ENCODE measurements at regions not wholly inside any gene's neighbourhood (a gene's known extent, or its start where the extent isn't known, plus 50 kb on each side); places are given as distances from the start of the nearest gene placed in this dataset.

DNA sequence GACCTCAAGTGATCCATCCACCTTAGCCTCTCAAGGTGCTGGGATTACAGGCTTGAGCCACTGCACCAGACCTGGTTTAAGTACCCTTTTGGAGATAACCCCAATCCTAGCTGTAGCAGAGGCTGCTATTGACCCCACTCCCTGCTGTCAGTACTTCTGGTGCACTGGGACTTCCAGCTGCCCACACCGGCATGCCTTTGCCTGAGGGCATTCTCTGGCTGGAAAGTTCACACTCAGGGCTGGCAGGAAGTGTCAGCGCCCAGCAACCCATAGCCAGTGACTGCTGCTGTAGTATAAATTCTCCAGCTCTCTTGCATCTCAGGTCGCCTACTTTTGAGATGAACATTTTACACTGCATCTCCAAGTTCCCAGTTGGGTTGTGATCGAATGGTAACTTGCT lies 75.3 kb downstream of the UTRN start:
- Histone ChIP-seq H2AFZ (no peak overlapping the region), H3K4me1 (ENCODE audit: insufficient read depth) (peaks cover 6% of the 10 kb centered on the region; the same call in 1 of the 2 replicates), H3K36me3 (ENCODE audit: insufficient read depth) (no peaks in the 10 kb centered on the region), H3K9me2 (ENCODE audit: insufficient read depth) (no peaks in the 10 kb centered on the region), H3K79me2 (replicated peaks; ENCODE audit: insufficient read depth) (peaks cover 46% of the 10 kb centered on the region), H3K4me2 (no peak overlapping the region), H3K27ac (ENCODE audit: low read depth) (no peak overlapping the region), H3K4me3 (no peak overlapping the region), H3K27me3 (ENCODE audit: insufficient read depth) (no peaks in the 10 kb centered on the region), H3F3A (replicated peaks; ENCODE audit: low read depth) (no peaks in the 10 kb centered on the region), H4K20me1 (replicated peaks; ENCODE audit: insufficient read depth) (no peaks in the 10 kb centered on the region; the same call in 1 of the 2 replicates)
- TF ChIP-seq, protein P1, sequence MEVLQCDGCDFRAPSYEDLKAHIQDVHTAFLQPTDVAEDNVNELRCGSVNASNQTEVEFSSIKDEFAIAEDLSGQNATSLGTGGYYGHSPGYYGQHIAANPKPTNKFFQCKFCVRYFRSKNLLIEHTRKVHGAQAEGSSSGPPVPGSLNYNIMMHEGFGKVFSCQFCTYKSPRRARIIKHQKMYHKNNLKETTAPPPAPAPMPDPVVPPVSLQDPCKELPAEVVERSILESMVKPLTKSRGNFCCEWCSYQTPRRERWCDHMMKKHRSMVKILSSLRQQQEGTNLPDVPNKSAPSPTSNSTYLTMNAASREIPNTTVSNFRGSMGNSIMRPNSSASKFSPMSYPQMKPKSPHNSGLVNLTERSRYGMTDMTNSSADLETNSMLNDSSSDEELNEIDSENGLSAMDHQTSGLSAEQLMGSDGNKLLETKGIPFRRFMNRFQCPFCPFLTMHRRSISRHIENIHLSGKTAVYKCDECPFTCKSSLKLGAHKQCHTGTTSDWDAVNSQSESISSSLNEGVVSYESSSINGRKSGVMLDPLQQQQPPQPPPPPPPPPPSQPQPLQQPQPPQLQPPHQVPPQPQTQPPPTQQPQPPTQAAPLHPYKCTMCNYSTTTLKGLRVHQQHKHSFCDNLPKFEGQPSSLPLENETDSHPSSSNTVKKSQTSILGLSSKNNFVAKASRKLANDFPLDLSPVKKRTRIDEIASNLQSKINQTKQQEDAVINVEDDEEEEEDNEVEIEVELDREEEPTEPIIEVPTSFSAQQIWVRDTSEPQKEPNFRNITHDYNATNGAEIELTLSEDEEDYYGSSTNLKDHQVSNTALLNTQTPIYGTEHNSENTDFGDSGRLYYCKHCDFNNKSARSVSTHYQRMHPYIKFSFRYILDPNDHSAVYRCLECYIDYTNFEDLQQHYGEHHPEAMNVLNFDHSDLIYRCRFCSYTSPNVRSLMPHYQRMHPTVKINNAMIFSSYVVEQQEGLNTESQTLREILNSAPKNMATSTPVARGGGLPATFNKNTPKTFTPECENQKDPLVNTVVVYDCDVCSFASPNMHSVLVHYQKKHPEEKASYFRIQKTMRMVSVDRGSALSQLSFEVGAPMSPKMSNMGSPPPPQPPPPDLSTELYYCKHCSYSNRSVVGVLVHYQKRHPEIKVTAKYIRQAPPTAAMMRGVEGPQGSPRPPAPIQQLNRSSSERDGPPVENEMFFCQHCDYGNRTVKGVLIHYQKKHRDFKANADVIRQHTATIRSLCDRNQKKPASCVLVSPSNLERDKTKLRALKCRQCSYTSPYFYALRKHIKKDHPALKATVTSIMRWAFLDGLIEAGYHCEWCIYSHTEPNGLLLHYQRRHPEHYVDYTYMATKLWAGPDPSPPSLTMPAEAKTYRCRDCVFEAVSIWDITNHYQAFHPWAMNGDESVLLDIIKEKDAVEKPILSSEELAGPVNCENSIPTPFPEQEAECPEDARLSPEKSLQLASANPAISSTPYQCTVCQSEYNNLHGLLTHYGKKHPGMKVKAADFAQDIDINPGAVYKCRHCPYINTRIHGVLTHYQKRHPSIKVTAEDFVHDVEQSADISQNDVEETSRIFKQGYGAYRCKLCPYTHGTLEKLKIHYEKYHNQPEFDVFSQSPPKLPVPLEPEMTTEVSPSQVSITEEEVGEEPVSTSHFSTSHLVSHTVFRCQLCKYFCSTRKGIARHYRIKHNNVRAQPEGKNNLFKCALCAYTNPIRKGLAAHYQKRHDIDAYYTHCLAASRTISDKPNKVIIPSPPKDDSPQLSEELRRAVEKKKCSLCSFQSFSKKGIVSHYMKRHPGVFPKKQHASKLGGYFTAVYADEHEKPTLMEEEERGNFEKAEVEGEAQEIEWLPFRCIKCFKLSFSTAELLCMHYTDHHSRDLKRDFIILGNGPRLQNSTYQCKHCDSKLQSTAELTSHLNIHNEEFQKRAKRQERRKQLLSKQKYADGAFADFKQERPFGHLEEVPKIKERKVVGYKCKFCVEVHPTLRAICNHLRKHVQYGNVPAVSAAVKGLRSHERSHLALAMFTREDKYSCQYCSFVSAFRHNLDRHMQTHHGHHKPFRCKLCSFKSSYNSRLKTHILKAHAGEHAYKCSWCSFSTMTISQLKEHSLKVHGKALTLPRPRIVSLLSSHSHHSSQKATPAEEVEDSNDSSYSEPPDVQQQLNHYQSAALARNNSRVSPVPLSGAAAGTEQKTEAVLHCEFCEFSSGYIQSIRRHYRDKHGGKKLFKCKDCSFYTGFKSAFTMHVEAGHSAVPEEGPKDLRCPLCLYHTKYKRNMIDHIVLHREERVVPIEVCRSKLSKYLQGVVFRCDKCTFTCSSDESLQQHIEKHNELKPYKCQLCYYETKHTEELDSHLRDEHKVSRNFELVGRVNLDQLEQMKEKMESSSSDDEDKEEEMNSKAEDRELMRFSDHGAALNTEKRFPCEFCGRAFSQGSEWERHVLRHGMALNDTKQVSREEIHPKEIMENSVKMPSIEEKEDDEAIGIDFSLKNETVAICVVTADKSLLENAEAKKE (CRISPR knock-in tag; IDR thresholded peaks at IDR 0.05), result no peak
- TF ChIP-seq POLR2AphosphoS5 (IDR thresholded peaks at IDR 0.05; ENCODE audit: low read depth), result no peak
- no peak for TF ChIP-seq ZNF114 (CRISPR knock-in tag; IDR thresholded peaks at IDR 0.05)
- ATAC-seq (peak; percentile 35; the same call in 2 of the 3 replicates), DNase-seq (ENCODE audit: low spot score) (no peak)
- H3K4me1 Mint-ChIP-seq, result peaks cover 15% of the 10 kb centered on the region
- no peaks in the 10 kb centered on the region for H3K36me3 Mint-ChIP-seq (ENCODE audit: low read depth)
- no peak overlapping the region for H3K27ac Mint-ChIP-seq
- H3K27me3 Mint-ChIP-seq (ENCODE audit: insufficient read depth, low read depth, poor library complexity), result peaks cover 3% of the 10 kb centered on the region
- H3K9me3 Mint-ChIP-seq, result no peaks in the 10 kb centered on the region
- H3K4me3 Mint-ChIP-seq, result no peak overlapping the region

DNA sequence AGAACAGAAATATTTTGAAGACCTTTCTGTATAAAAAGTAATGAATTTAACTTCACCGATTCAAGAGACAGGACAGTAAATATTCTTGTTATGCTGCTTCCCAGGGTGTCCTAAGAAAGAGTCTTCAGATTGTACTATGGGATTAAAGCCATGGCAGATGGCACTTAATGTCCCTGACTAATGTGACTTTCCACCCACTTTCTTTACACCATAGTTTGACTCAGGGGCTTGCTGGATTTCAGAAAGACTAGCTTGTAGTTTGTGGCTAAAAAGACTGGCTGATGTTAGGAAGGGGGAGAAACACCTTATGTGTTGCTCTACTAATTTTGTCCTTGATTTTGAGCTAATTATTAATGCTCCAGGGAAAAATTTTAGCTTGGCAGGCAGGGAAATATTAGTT lies 75.9 kb downstream of the UTRN start:
- Mint-ChIP-seq H3K9me3 (no peaks in the 10 kb centered on the region), H3K27me3 (ENCODE audit: insufficient read depth, low read depth, poor library complexity) (peaks cover 3% of the 10 kb centered on the region), H3K4me3 (no peak overlapping the region), H3K36me3 (ENCODE audit: low read depth) (no peaks in the 10 kb centered on the region), H3K4me1 (peaks cover 15% of the 10 kb centered on the region), H3K27ac (no peak overlapping the region)
- H3K36me3 ChIP-seq (ENCODE audit: insufficient read depth), result no peaks in the 10 kb centered on the region
- no peak overlapping the region for H3K4me3 ChIP-seq
- H4K20me1 ChIP-seq (replicated peaks; ENCODE audit: insufficient read depth), result no peaks in the 10 kb centered on the region; the same call in 1 of the 2 replicates
- H3K27me3 ChIP-seq (ENCODE audit: insufficient read depth), result no peaks in the 10 kb centered on the region
- no peak for DNase-seq (ENCODE audit: low spot score)
- ATAC-seq, result no peak
- H3K27ac ChIP-seq (ENCODE audit: low read depth), result no peak overlapping the region
- H3K79me2 ChIP-seq (replicated peaks; ENCODE audit: insufficient read depth), result peaks cover 45% of the 10 kb centered on the region
- H3K9me2 ChIP-seq (ENCODE audit: insufficient read depth), result no peaks in the 10 kb centered on the region
- no peak overlapping the region for H2AFZ ChIP-seq
- H3K4me1 ChIP-seq (ENCODE audit: insufficient read depth), result peaks cover 6% of the 10 kb centered on the region; the same call in 1 of the 2 replicates
- H3F3A ChIP-seq (replicated peaks; ENCODE audit: low read depth), result no peaks in the 10 kb centered on the region
- no peak overlapping the region for H3K4me2 ChIP-seq
- TF ChIP-seq, protein P1 (CRISPR knock-in tag; IDR thresholded peaks at IDR 0.05), result no peak
- TF ChIP-seq EZH2 (IDR thresholded peaks at IDR 0.05; ENCODE audit: low read depth, unreplicated experiment) (no peak), CREB1 (CRISPR knock-in tag; IDR thresholded peaks at IDR 0.05; ENCODE audit: low read depth) (no peak), STAT1 (IDR thresholded peaks at IDR 0.05; ENCODE audit: unreplicated experiment) (no peak), NANOG (IDR thresholded peaks at IDR 0.05; ENCODE audit: borderline replicate concordance) (no peak), POLR2AphosphoS5 (IDR thresholded peaks at IDR 0.05; ENCODE audit: low read depth) (no peak)

Data from GM23338 (cell line).